Stimulated activated naive CD4-positive, alpha-beta T cell (primary cell): ENCODE measurements at regions not wholly inside any gene's neighbourhood (a gene's known extent, or its start where the extent isn't known, plus 50 kb on each side); places are given as distances from the start of the nearest gene placed in this dataset.

ENCODE experiments used
- DNase-seq, 6 experiments: peaks; one replicate each; lab custom pipeline; 2025; lab: John Stamatoyannopoulos, UW

DNA sequence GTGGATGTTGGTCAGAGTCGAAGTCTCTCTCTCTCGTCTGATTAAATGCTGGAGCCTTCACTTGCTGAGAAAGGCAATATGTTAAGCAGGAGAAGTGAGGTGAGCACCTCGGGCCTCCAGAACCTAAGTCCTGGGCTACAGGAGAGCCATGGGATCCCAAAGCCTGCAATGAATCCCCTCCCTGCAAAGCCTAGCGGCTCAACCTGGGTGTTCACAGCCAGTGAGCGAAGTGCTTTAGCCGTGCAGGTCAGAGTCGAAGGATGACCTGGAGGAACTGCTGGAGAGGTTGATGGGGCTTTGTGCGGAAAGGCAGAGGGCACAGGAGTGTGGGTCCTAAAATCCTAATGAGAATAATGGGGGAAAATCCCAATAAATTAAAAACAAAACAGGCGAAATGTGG is 267.8 kb downstream of the ENGASE start:
- DNase-seq: no peak

DNA sequence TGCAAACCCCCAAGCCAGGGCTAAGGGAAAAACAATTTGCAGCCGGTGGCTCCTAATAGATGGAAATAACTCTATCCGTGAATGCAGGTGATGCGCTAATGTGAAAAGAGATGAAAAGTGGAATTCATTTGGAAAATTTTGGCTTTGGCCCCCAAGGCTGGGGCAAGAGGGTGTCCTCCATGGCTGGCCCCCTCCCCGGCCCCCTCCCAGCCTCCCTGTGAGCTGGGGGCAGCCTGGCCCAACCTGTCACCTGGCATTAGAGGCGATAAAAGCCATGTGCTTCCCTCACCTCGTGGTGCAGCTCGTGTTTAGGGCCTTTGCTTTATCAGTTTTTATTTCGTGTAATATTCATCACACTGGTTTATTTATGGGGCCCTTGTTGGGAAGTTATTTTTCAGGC is 267.2 kb downstream of the ENGASE start:
- DNase-seq: no peak

DNA sequence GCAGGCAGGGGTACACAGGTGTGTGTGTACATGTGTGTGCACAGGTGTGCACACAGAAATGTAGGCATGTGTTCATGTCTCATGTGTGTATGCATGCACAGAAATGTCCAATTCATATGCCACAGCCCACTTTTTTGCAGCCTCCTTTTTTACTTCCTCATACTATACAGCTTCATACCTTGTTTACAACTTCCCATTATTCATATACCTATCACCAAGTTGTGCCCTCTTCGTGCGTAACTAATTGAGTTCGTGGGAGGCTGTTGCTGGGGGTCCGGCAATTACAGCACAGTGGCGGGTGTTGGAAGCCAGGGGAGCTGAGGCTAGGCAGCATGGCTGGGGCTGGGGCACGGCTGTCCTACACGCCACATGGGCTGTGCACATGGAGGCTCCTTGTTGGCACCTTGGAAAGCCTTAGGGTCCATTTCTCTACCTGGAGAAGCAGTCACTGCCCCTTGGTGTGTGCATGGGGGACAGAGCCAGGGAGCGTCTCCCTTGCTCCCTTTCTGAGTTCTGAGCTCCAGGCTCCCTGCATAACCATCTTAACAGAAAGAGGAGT is 266.7 kb downstream of the ENGASE start:
- no peak for DNase-seq

DNA sequence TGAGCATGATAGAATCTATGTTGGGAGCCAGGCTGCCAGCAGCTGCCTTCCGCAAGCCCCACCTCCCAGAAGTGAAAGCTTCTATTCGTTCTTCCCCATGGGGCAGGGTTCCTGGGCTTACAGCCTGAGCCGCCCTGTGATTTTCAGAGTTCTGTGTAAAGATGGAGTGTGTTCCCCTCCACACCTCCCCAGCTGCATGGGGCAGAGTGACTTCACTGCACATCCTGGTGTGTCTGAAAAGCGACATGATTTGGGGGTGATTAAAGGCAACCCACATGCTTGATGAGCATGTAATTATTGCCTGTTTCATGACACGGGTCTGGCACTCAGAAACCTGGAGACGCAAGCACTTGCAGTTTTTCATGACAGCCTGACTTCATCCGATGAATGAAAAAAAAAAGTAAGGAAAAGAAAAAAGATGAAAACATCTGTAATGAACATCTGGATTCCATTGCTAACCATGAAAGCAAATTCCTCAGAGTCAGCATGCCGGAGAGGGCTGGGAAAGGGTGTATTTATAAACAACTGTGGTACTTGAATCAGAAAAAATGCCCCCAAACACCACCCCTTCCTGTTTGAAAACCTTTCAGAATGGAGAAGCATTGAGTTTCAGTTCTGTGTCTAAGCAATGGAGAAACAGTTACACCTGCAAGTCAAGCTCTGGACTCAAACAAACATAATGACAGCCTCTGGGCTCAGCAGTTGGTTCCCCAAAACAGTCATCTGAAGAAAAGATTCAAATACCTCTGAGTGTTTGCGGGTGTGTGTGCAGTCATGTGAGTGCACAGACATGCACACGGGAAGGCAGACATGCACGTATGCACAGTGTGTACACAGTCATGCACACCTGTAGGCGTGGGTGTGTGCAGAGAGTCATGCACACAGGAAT is 266.0 kb downstream of the ENGASE start:
- no peak for DNase-seq

DNA sequence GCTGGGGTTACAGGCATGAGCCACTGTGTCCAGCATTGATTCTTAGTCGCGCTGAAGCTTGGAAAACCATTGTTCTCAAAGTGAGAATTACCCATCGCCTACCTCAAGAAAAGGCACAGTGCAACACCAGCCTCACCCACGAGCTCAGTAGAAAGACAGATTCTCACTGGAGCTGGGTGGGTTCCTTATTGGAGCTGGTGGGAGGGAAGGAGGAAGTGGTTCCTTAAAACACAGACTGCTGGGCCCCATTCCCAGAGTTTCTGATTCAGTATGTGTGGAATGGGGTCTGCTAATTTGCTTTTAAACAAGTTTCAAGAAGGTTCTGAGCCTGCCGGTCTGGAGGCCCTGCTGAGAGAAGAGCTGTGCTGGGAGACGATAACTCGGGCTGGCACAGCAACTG is 264.7 kb downstream of the ENGASE start:
- DNase-seq: no peak

DNA sequence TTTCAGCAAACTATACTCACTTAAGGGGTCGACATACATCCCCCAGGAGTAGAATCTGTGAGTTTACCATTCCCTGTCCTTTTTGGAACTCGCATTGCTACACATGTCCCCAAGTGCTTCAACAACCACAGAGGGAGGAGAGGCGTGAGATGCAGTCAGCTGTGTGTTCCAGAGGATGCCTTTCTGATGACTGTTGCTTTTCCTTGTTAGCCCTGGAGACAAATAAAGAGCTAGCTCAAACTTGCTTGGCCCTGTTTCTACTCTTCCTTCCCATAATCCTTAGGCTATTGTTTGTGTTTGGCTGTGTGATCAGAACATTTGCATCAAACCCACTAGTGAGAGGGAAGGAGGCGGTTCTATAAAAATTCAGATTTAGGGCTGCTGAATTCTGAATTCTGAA is 264.0 kb downstream of the ENGASE start:
- no peak for DNase-seq

DNA sequence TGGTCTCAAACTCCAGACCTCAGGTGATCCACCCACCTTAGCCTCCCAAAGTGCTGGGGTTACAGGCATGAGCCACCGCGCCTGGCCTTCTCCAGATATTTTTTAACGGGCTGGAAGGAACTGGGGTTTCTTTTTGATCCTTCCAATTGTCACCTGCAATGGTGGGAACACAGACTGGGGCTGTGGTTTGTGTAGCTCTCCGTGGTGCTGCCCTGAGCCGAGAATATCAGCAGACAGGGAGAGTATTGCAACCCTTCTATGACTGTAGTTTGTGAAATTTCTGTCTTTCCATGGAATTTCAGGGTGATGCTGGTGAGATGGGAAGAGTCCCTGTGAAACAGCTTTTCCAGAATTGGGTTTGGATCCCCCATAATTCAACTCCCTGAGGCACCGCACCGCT is 263.5 kb downstream of the ENGASE start:
- DNase-seq: no peak

DNA sequence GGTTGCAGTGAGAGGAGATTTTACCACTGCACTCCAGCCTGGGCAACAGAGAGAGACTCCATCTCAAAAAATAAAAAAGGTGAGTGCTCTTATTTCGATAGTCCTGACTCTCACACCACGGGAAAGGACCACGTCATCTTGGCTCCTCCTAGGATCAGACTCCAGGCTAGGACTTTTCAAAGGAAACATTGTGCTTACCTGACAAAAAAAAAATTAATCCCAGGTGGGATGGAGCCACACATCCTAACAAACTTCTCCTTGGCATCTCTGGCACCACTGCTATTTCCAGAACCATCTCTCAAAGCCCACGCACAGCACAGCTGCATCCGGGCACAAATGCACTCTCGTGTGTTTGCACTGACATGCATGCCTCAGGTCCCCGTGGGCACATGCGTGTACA is 262.4 kb downstream of the ENGASE start:
- DNase-seq: no peak

DNA sequence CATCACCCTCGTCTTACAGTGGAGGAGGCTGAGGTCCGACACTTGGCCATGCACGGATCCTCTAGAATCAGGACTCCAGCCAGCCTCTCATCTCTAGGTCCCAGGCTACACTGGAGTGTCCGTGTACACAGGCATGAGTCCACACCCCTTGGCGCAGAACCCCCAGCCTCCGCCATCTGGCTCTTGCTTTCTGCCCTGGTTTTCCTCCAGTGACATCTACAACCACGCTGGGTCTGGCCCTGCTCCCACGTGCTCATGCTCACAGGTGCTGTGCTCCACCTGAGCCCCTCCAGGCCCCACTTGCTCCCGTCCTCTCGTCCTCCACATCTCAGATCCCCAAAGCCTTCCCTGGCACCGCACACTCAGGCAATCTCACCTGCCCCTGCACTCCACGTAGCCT is 260.8 kb downstream of the ENGASE start:
- no peak for DNase-seq

DNA sequence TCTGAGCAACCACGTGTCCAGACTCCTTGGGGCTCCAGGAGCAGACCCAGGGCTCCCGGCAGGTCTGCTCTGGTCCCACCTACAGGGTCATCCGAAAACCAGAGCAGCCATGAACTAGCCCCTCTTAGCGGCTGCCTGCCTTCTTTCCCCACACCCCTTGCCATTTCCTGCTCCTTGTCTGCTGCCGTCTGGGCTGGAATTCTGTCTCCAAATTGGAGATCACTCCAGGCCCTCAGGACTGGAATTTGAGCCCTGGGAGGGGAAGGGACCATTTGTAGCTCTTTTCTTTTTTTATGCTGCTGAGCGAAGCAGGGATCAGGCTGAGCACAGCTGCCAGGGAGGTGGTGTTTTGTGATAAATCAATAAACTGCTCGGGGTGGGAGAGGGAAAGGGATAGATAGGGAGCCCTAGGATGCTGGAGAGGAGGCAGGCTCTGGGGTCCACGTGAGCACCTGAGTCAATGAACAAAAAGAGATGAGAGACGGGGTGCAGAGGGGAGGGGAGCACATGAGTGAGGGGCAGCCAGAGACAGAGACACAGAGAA is 257.5 kb downstream of the ENGASE start:
- no peak for DNase-seq

DNA sequence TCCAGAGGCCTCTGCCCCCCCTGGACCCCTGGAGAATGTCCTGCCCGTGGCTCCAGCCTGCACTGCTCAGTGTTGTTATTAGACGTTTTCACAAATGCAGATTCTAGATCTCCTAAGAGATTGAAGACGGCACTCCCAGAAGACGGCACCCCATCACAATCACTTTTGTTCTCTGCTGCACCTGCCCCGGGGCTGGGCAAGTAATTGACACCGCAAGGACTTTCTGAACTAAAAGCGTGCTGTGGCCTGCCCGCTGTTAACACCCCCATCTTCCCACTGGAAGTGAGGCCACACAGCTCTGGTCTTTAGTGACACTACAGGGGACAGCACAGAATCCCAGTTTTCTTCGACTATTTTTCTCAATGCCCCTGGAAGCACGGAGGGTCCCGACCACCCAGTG is 256.9 kb downstream of the ENGASE start:
- no peak for DNase-seq

DNA sequence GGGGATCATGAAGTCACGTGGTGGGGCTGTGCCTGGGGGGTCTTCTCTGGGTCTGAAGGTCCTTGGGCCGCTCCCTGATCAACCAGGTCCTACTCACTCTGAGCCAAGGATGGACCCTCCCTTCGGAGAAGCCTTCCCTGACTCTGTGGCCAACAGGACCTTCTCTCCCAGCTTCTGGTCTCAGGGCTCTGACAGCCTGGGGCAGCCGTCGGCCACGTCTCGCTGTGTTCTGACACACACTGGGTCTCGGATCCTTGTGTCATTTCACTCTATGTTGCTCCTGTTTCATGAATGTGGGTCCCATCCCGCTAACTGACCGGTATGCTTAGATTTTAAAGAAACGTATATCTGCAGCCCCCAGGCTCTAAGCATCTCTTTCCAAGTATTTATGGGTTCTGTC is 256.1 kb downstream of the ENGASE start:
- no peak for DNase-seq

DNA sequence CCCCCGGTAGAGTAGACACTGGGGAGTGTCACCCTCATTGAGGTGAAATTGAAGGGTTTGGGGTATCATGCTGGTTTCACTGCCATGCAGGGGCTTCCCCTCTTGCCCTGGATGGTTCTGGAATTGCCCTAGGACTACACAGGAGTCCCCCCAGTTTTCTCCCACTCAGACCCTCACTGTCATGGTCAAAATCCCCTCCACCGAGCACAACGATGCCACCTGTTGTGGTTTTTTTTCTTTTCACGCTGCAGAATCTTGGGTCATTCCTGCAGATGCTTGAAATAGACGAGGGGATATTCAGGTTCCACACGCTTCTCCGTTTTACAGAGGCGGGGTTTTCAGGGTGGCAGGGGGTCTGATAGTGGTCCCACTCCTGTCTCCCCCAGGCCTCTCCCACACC is 255.6 kb downstream of the ENGASE start:
- DNase-seq: no peak

DNA sequence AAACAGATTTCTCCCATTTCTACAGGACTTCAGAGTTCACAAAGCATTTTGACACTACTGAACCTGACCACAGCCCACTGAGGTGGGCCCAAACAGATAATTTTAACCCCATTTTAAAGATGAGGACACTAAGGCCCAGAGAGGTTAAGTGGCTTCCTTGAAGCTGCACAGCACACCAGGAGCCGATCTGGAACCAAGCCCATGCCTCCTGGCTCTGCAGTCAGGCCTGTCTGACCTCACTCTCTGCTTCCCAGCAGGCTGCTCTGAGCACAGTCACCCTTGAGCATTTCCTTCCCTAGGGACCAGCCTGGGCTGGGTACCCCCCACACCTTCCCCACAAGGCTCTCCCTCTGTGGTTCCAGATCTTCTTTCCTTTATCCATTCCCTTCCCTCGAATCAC is 252.2 kb downstream of the ENGASE start:
- DNase-seq: no peak

DNA sequence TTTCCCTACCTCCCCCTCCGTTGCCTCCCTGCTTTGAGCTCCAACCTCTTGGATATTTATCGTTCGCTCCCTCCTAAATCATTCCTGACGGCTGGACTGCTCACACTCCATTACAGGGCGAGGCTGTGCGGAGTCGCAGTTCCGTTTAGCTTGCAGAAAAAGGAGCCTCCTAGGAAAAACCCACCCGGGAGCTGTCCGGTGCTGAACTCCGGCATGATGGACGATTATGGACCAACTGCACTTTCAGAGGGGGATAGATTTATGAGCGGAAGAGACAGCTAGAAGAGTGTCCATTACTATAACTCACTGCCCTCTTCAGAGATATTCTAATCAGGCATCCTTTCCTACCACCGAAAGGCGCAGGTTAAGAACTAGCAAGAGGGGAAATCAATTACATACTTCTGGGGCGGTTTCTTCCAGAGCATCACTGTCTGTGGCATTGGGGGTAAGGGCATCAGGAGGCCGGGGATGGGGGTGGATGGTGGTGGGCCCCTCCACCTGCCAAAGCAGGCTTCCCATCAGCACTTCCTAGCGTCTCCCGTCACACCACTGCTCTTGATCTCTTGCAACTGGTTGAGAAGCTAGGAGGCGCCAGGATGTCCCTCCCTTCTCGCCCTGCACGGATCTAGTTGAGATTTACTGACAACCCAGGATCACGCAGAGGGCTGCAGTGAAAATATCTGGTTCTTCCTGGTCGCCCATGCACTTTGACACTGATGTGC is 251.2 kb downstream of the ENGASE start:
- DNase-seq: no peak

DNA sequence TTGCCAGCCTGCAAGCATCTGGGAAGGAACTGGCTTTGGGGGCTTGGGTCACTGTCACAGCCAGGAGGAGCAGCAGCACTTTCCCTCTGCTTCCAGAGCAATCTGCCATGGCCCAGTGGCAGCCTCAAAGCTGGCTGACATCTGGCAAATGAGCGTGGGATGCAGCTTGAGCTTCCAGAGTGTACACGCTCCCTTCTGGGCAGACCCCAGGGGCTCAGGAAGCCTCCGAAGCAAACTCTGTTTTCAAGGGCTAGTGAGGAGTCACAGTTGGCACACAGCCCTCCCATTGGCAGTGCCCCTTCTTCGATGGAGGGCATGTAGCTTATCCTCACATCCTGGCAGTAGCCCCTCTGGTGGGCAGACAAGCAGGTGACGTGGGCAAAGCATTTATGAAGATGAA is 249.6 kb downstream of the ENGASE start:
- no peak for DNase-seq

DNA sequence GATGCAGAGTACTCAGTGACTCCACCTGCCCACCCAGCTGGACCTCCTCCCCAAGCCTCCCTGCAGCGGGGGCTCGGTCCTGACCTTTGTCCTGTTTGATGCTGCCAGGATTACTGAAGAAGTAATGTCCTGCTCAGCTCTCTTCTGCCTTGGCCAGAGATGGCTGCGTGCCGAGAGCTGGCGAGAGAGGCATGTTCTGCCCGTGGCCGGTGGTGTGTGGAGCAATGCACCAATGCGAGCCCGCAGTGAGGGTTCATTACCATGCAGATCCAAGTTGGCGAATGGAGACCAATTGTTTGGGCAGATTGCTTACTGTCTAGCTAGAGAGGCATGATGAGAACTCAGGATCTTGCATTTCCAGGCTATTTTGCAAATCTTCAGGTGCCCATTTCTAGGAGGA is 248.9 kb downstream of the ENGASE start:
- DNase-seq: no peak

DNA sequence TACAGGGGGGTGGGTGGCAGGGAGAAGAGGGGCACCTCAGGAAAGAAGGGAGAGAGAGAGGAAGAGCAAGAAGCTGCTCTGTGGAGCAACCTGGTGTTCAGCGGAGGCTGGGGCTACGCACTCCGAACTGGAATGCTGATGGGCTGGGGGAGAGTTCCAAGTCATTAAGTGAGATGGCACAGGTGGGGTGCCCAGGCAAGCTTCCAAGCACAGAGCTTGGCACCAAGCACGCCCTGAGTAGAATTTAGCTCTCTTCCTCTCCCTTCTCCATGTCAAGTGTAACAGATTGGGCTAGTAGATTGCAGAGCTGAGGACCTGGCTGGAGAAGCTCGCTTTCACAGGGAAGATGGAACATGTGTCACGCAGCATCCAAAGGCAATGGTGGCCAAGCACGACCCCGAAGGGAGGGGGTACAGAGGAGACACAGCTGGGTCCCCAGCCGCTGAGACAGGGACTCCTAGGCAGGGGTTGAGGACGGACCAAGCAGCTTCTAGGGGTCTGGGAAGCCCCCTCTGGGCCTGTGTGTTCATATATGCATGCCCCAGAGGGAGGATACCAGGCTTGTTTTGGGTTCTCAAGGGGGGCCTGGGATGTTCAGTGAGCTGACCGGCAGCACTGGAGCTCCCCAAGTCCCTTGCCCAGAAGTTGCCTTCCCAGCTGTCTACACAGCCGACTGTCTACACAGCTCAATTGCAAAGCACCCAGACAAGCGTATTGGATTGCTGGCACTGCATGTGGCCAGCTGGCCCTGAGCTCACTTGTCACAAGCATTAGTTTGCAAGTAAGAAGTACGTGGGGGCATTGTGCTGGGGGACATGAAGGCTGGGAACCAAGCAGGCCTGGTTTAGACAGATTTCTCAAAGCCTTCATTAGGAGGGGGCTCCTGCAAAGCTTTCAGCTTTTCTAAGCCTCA is 247.8 kb downstream of the ENGASE start:
- no peak for DNase-seq

DNA sequence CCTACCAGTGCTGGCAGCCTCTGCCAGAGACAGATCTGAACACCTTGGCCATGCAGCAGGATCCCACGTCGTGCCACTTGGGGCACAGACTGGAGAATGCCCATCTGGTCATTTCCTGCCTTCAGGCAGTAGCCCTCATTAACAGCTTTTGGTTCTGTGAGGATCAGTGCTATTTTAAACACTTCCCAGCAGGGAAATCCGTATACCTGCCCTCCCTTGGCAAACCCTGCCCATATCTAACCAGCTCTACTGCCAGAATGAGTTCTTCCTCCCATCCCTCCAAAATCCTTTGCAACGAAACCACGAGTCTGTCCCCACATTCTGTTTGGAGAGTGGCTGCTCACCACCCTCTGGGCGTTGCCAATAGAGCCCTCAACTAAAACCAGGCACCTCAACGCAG is 245.7 kb downstream of the ENGASE start:
- no peak for DNase-seq

DNA sequence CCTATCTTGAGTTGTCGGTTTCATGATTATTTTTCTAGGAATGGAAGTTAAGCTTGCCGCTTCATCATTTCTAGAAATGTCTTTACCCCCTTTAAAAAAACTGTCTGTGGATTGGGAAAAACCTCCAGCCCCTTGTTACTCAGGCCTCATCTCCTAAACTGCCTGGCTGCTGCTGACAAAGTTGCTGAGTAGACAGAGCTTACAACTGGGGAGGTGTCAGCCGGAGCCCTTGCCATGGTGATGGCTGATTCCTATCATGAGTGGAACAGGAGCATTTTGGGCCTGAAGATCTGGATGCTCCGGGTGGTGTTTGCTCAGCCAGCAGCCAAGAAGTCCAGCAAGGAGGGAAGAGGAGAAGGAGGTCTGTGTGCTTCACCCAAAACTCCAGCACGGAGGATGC is 243.3 kb downstream of the ENGASE start:
- no peak for DNase-seq

DNA sequence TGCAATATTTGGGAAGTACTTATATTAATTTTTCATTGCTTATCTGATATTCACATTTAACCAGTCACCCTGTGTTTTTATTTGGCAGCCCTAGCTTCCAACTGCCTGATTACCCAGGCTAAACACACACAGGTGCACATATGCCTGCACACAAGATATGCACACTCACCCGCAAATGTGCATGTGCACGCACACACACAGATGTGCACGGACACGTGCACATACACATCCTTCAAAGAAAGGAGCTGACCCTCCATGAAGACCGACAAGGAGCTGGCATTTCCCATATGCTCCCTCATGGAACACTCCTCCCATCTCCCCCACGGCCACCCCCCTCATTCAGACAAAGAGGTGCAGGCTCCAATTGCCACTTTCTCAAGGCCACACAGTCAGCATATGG is 242.2 kb downstream of the ENGASE start:
- no peak for DNase-seq
